ENCODE measurements at regions not wholly inside any gene's neighbourhood (a gene's known extent, or its start where the extent isn't known, plus 50 kb on each side); places are given as distances from the start of the nearest gene placed in this dataset.

DNA sequence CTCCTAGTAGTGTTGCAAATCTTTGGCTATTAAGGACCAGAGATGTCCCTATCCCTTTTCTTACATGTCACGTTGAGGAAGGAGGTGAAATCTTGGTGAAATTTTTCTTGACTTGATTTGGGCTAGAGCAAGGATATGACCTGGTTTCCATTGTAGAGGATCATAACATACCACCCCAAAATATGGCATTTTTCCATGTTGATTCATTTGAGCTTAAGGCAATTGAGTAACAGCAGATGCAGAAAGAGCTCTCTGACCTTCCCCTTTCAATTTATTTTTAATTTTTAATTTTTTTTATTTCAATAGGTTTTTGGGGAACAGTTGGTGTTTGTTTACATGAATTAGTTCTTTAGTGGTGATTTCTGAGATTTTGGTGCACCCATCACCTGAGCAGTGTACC lies 61.2 kb upstream of the MAP1B start:
- DNase-seq (ENCODE audit: low read depth) = no peak

- no peak for DNase-seq (ENCODE audit: low read depth)
Observed at GRCh38 chr5:72055636-72056035, 51.6 kb upstream of the MAP1B start.
